GM19238 (cell line): ENCODE measurements at regions not wholly inside any gene's neighbourhood (a gene's known extent, or its start where the extent isn't known, plus 50 kb on each side); places are given as distances from the start of the nearest gene placed in this dataset.

Experiments
- DNase-seq: peaks from one replicate; pipeline ENCODE4 v3.0.0; 2011; ENCODE audit warnings: low spot score; ENCODE audit not compliant: insufficient read length

- no peak for DNase-seq
Measured at GRCh38 chr5:135140446-135141204, 106.6 kb upstream of the PITX1 start.

GRCh38 chr5:135139381-135140134 lies 105.5 kb upstream of the PITX1 start:
- DNase-seq: no peak

GRCh38 chr5:135138116-135138850 lies 104.3 kb upstream of the PITX1 start:
- DNase-seq: no peak

GRCh38 chr5:135137146-135137915 lies 103.3 kb upstream of the PITX1 start:
- no peak for DNase-seq

GRCh38 chr5:135136546-135136945 lies 102.5 kb upstream of the PITX1 start:
- no peak for DNase-seq

GRCh38 chr5:135135530-135136226 lies 101.7 kb upstream of the PITX1 start:
- no peak for DNase-seq

- DNase-seq: no peak
Measured at GRCh38 chr5:135134691-135135381, 100.8 kb upstream of the PITX1 start.

- no peak for DNase-seq
Measured at GRCh38 chr5:135133698-135134515, 99.9 kb upstream of the PITX1 start.

GRCh38 chr5:135133181-135133580 lies 99.2 kb upstream of the PITX1 start:
- no peak for DNase-seq

- no peak for DNase-seq
Measured at GRCh38 chr5:135131801-135132680, 98.0 kb upstream of the PITX1 start.

- DNase-seq: no peak
Measured at GRCh38 chr5:135130261-135131215, 96.5 kb upstream of the PITX1 start.

GRCh38 chr5:135129307-135129706 lies 95.3 kb upstream of the PITX1 start:
- no peak for DNase-seq

GRCh38 chr5:135128361-135128760 lies 94.3 kb upstream of the PITX1 start:
- no peak for DNase-seq

- DNase-seq: no peak
Measured at GRCh38 chr5:135127439-135128240, 93.6 kb upstream of the PITX1 start.

GRCh38 chr5:135126688-135127438 lies 92.8 kb upstream of the PITX1 start:
- no peak for DNase-seq

GRCh38 chr5:135124724-135125123 lies 90.7 kb upstream of the PITX1 start:
- no peak for DNase-seq
